Adrenal gland (tissue), 9 donors: ENCODE measurements at regions not wholly inside any gene's neighbourhood (a gene's known extent, or its start where the extent isn't known, plus 50 kb on each side); places are given as distances from the start of the nearest gene placed in this dataset.

Source experiments
- DNase-seq, 7 donors: peaks; one replicate each; pipeline ENCODE4 v3.0.0-alpha.2; 2019 to 2020
- H3K27ac ChIP-seq, 5 donors: fragments of 200-600 bp; sonication (generic) in 4 of 5; 1 replicate in 3 of 5; 2 replicates in 2 of 5; pipeline versions ENCODE4 v1.5.1 to v1.8.0; 2016 to 2020; ENCODE audit warnings: mild to moderate bottlenecking in 1 of 5
- H3K27me3 ChIP-seq: fragments of 200-600 bp; 2 replicates; pipeline ENCODE4 v1.8.0; 2021
- H3K36me3 ChIP-seq, 2 donors: fragments of 200-600 bp; replicated peaks in 1 of 2; 1 replicate in 1 of 2; 2 replicates in 1 of 2; pipeline versions ENCODE4 v1.5.1 to v1.8.0; 2018 to 2022
- H3K4me1 ChIP-seq, 2 donors: fragments of 200-600 bp; replicated peaks in 1 of 2; 1 replicate in 1 of 2; 2 replicates in 1 of 2; pipeline versions ENCODE4 v1.5.1 to v1.8.0; 2018 to 2021
- H3K4me3 ChIP-seq, 4 donors: fragments of 200-600 bp; sonication (generic) in 3 of 4; one replicate each; pipeline ENCODE4 v1.5.1; 2016 to 2018
- H3K9me3 ChIP-seq, 3 donors: fragments of 200-600 bp; sonication (generic) in 1 of 3; replicated peaks in 1 of 3; 1 replicate in 2 of 3; 2 replicates in 1 of 3; pipeline versions ENCODE4 v1.5.1 to v1.8.0; 2016 to 2021
- POLR2A ChIP-seq, 2 donors: fragments of 450-650 bp; IDR thresholded peaks; one replicate each; pipeline ENCODE4 v1.6.1; 2017; ENCODE audit warnings: antibody characterized with exemption in 2 of 2, mild to moderate bottlenecking in 2 of 2, moderate library complexity in 1 of 2
- WGBS, 4 donors: extraction: QIAGEN DNeasy Blood & Tissue Kit in 2 of 4; methylation state at CpG; one replicate each; pipeline versions ENCODE4 v1.1.5 to v1.1.7; 2013 to 2017; 5-methylcytosine and 5-hydroxymethylcytosine counted together
- intact Hi-C, 2 donors: fragments of 100-400 bp; cut with DNase I; formaldehyde crosslinking; loops; one replicate each; pipeline versions ENCODE4 v1.14.1 to v1.15.0; 2022 to 2023
- TF ChIP-seq, protein P1 (sequence below), 6 experiments: fragments of 450-650 bp in 4 of 6; fragments of 200-600 bp in 2 of 6; sonication (generic) in 1 of 6; IDR thresholded peaks; 1 replicate in 5 of 6; 2 replicates in 1 of 6; pipeline versions ENCODE4 v1.5.1 to v1.8.0; 2016 to 2021; ENCODE audit warnings: antibody characterized with exemption in 6 of 6, mild to moderate bottlenecking in 2 of 6, moderate library complexity in 1 of 6
- donor health status: healthy with polysubstance abuse.
- donor health status: Bipolar disorder and iron deficiency.
- donor health status: DM: yes; HTN: yes; CAD: no.
- donor health status: DM: no; HTN: no; CAD: no.
- donor health status: DM: no; HTN: no; CAD: no.

DNA sequence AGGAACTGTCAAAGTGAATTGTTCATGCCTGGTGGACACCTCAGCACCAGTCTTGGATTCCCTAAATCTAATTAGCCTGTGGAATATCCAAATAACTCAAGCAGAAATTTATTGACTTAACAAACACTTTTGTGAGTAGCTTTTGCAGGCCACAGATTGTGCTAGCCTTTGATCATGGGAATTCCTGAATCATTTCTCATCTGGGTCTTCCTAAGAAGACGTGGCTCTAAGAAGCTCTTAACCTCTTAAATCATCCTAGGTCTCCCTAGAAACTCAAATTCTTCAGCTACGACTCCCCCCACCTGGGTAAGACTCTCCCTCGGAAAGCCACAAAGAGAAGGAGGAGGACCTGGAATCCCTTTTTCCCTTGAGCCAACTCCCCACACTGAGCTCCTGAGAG, 53.8 kb upstream of the PSEN2 start:
- H3K4me3 ChIP-seq, result no peak overlapping the region
- no peaks in the 10 kb centered on the region for H3K9me3 ChIP-seq
- no peak for DNase-seq
- H3K27ac ChIP-seq, result no peak overlapping the region
- intact Hi-C loops, result no loop called here
- 76 to 87% (median 81%) methylated on average over 3 of the region's 3 CpGs for WGBS, 4 donors
- peaks cover 0 to 10% of the 10 kb centered on the region in 2 donors for H3K4me1 ChIP-seq
- TF ChIP-seq, protein P1, sequence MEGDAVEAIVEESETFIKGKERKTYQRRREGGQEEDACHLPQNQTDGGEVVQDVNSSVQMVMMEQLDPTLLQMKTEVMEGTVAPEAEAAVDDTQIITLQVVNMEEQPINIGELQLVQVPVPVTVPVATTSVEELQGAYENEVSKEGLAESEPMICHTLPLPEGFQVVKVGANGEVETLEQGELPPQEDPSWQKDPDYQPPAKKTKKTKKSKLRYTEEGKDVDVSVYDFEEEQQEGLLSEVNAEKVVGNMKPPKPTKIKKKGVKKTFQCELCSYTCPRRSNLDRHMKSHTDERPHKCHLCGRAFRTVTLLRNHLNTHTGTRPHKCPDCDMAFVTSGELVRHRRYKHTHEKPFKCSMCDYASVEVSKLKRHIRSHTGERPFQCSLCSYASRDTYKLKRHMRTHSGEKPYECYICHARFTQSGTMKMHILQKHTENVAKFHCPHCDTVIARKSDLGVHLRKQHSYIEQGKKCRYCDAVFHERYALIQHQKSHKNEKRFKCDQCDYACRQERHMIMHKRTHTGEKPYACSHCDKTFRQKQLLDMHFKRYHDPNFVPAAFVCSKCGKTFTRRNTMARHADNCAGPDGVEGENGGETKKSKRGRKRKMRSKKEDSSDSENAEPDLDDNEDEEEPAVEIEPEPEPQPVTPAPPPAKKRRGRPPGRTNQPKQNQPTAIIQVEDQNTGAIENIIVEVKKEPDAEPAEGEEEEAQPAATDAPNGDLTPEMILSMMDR (IDR thresholded peaks at IDR 0.05), result no peak
- TF ChIP-seq POLR2A (IDR thresholded peaks at IDR 0.05), result no peak
- H3K36me3 ChIP-seq, result no peaks in the 10 kb centered on the region
- H3K27me3 ChIP-seq, result no peaks in the 10 kb centered on the region

DNA sequence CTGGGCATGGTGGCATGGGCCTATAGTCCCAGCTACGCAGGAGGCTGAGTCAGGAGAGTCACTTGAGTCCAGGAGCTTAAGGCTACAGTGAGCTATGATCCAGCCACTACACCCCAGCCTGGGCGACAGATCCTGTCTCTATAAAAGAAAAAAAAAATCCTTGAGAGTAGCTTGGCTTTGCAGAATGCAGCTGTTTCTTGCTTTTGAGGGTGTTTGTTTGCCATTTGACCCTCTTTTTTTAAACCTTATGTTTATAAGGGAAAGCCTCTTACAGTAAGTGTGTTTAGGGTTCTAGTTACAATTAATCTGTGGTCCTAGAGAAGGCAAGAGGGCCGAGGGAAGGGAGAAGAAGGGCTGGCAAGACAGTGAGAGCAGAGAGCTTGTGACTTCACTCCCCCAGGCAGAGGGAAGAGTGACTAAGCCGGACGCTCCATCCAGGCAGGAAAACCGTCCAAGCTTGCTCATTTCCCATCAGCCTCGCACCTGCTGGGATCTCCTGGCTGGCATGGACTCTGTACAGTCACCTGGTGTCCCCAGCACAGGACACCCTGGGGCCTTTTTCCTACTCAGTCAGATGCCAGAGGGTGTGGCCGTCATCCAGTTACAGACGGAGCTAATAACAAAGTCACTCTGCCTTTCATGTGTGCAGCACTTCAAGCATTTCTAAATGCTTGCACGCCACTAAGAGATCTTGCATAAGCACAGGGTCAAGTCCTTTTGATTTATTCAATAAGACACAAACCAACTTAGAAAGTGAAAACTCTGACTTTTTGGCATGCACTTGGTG, 55.5 kb upstream of the PSEN2 start:
- intact Hi-C loops, result no loop called here
- no peaks in the 10 kb centered on the region for H3K9me3 ChIP-seq
- no peak overlapping the region for H3K4me3 ChIP-seq
- WGBS, 4 donors, result 34 to 50% (median 41%) methylated on average over 10 of the region's 10 CpGs
- no peaks in the 10 kb centered on the region for H3K27me3 ChIP-seq
- no peaks in the 10 kb centered on the region for H3K36me3 ChIP-seq
- TF ChIP-seq, protein P1 (IDR thresholded peaks at IDR 0.05), result no peak
- TF ChIP-seq POLR2A (IDR thresholded peaks at IDR 0.05), result no peak
- DNase-seq, result peak; percentile 39 to 84 (median 56)
- peaks cover 0 to 8% of the 10 kb centered on the region in 2 donors for H3K4me1 ChIP-seq
- H3K27ac ChIP-seq, result peak overlapping the region in 3 of 5 donors; percentile 66 to 76 (median 68)

- intact Hi-C loops, result no loop called here
- no peaks in the 10 kb centered on the region for H3K27me3 ChIP-seq
- H3K36me3 ChIP-seq, result no peaks in the 10 kb centered on the region
- H3K9me3 ChIP-seq, result no peaks in the 10 kb centered on the region
- H3K4me1 ChIP-seq, result peaks cover 0 to 8% of the 10 kb centered on the region in 2 donors
- no peak overlapping the region for H3K4me3 ChIP-seq
- H3K27ac ChIP-seq, result peak overlapping the region in 2 of 5 donors; percentile 66 to 76
- DNase-seq, result no peak
- 82 to 85% (median 83%) methylated on average over 7 of the region's 7 CpGs for WGBS, 4 donors
- no peak for TF ChIP-seq POLR2A (IDR thresholded peaks at IDR 0.05)
- TF ChIP-seq, protein P1 (IDR thresholded peaks at IDR 0.05), result no peak
These were observed 56.5 kb upstream of the PSEN2 start for GRCh38 chr1:226813671-226814591.

- H3K27ac ChIP-seq, result no peak overlapping the region
- WGBS, 4 donors, result 93 to 99% (median 96%) methylated on average over 4 of the region's 4 CpGs
- no peaks in the 10 kb centered on the region for H3K27me3 ChIP-seq
- no peaks in the 10 kb centered on the region for H3K9me3 ChIP-seq
- peaks cover 0 to 8% of the 10 kb centered on the region in 2 donors for H3K4me1 ChIP-seq
- intact Hi-C loops, result no loop called here
- H3K4me3 ChIP-seq, result no peak overlapping the region
- no peak for TF ChIP-seq POLR2A (IDR thresholded peaks at IDR 0.05)
- TF ChIP-seq, protein P1 (IDR thresholded peaks at IDR 0.05), result no peak
- no peak for DNase-seq
- no peaks in the 10 kb centered on the region for H3K36me3 ChIP-seq
These were observed 59.7 kb upstream of the PSEN2 start for GRCh38 chr1:226810681-226811080.
